CD4-positive, alpha-beta T cell (primary cell): ENCODE measurements at regions not wholly inside any gene's neighbourhood (a gene's known extent, or its start where the extent isn't known, plus 50 kb on each side); places are given as distances from the start of the nearest gene placed in this dataset.

Source experiments
- ATAC-seq: fragments of 200-7000 bp; cut with Tn5 transposase; one replicate; pipeline ENCODE4 v1.10.0; 2022; ENCODE audit warnings: mild to moderate bottlenecking; ENCODE audit not compliant: poor library complexity
- CTCF ChIA-PET: fragments of 350-600 bp; sonication (Branson Sonifier 250); formaldehyde crosslinking; loops from one replicate; lab custom pipeline; 2021; ENCODE audit warnings: antibody characterized with exemption, inconsistent platforms; lab: Charles Lee
- POLR2A ChIA-PET: fragments of 350-600 bp; sonication (Branson Sonifier 250); formaldehyde crosslinking; loops from one replicate; lab custom pipeline; 2021; ENCODE audit warnings: antibody characterized with exemption, inconsistent platforms; lab: Charles Lee
- DNase-seq, 14 experiments: peaks; one replicate each; pipeline ENCODE4 v3.0.0-alpha.2; 2013 to 2020; ENCODE audit warnings: mixed read lengths in 2 of 14
- H3K27ac ChIP-seq, 2 donors: one replicate each; pipeline versions ENCODE4 v1.5.1 to v1.7.0; 2013; ENCODE audit warnings: low read length in 2 of 2, low read depth in 1 of 2, mild to moderate bottlenecking in 1 of 2
- H3K27me3 ChIP-seq, 2 experiments: 1 replicate in 1 of 2; 2 replicates in 1 of 2; pipeline versions ENCODE4 v1.6.1 to v1.7.0; 2013; ENCODE audit warnings: low read length in 2 of 2, control low read depth in 1 of 2, mild to moderate bottlenecking in 1 of 2, moderate library complexity in 1 of 2; ENCODE audit not compliant: insufficient read depth in 2 of 2, control insufficient read depth in 1 of 2
- H3K36me3 ChIP-seq: one replicate; pipeline ENCODE4 v1.6.1; 2013; ENCODE audit warnings: low read length, control low read depth; ENCODE audit not compliant: insufficient read depth
- H3K4me1 ChIP-seq: one replicate; pipeline ENCODE4 v1.6.1; 2013; ENCODE audit warnings: low read length, control low read depth; ENCODE audit not compliant: insufficient read depth
- H3K4me3 ChIP-seq: one replicate; pipeline ENCODE4 v1.5.1; 2013; ENCODE audit warnings: mild to moderate bottlenecking, low read length, moderate library complexity
- H3K9me3 ChIP-seq, 2 experiments: 1 replicate in 1 of 2; 2 replicates in 1 of 2; pipeline versions ENCODE4 v1.6.1 to v1.7.0; 2013; ENCODE audit warnings: low read length in 2 of 2, mild to moderate bottlenecking in 2 of 2, control low read depth in 1 of 2, moderate library complexity in 1 of 2; ENCODE audit not compliant: control insufficient read depth in 1 of 2, insufficient read depth in 1 of 2
- H3K27ac Mint-ChIP-seq: one replicate; pipeline ENCODE4 v1.8.0; 2020; ENCODE audit warnings: mixed read lengths
- H3K27me3 Mint-ChIP-seq: one replicate; pipeline ENCODE4 v1.8.0; 2021; ENCODE audit warnings: mixed read lengths
- H3K36me3 Mint-ChIP-seq: one replicate; pipeline ENCODE4 v1.8.0; 2021; ENCODE audit warnings: low read depth, mixed read lengths
- H3K4me1 Mint-ChIP-seq: one replicate; pipeline ENCODE4 v1.8.0; 2021; ENCODE audit warnings: low read depth, mixed read lengths
- H3K4me3 Mint-ChIP-seq: one replicate; pipeline ENCODE4 v1.8.0; 2020; ENCODE audit warnings: mild to moderate bottlenecking, mixed read lengths
- H3K9me3 Mint-ChIP-seq: one replicate; pipeline ENCODE4 v1.8.0; 2020; ENCODE audit warnings: mixed read lengths
- CTCF ChIP-seq: fragments of 200-600 bp; IDR thresholded peaks from one replicate; pipeline ENCODE4 v1.8.0; 2022; ENCODE audit warnings: antibody characterized with exemption, mild to moderate bottlenecking
- intact Hi-C, 2 experiments: fragments of 100-400 bp; cut with DNase I in 1 of 2; cut with micrococcal nuclease in 1 of 2; formaldehyde crosslinking; loops; one replicate each; pipeline versions ENCODE4 v1.15.1 to v1.9.0; 2023 to 2025; cut with DNase I, micrococcal nuclease

- no peaks in the 10 kb centered on the region for H3K4me1 ChIP-seq
- DNase-seq (no peak), ATAC-seq (no peak)
- Mint-ChIP-seq H3K4me1 (no peaks in the 10 kb centered on the region), H3K27me3 (no peaks in the 10 kb centered on the region), H3K36me3 (no peaks in the 10 kb centered on the region), H3K4me3 (no peak overlapping the region), H3K27ac (no peak overlapping the region), H3K9me3 (no peaks in the 10 kb centered on the region)
- H3K36me3 ChIP-seq, result no peaks in the 10 kb centered on the region
- TF ChIP-seq CTCF, result no peak
- ChIA-PET CTCF (no interaction called here), POLR2A (no interaction called here)
- H3K9me3 ChIP-seq, result no peaks in the 10 kb centered on the region
- H3K27me3 ChIP-seq, result no peaks in the 10 kb centered on the region
- no peak overlapping the region for H3K4me3 ChIP-seq
- H3K27ac ChIP-seq, result no peak overlapping the region
- intact Hi-C loops, result no loop called here
These were observed 537.5 kb downstream of the BCOR start for GRCh38 chrX:39560271-39560670.

- DNase-seq, result no peak
- no peak overlapping the region for H3K27ac Mint-ChIP-seq
- Histone ChIP-seq H3K9me3 (no peaks in the 10 kb centered on the region), H3K4me3 (no peak overlapping the region), H3K27ac (no peak overlapping the region), H3K36me3 (no peaks in the 10 kb centered on the region), H3K27me3 (no peaks in the 10 kb centered on the region), H3K4me1 (no peaks in the 10 kb centered on the region)
- no peaks in the 10 kb centered on the region for H3K36me3 Mint-ChIP-seq
- ChIA-PET CTCF (no interaction called here), POLR2A (no interaction called here)
- H3K4me3 Mint-ChIP-seq, result no peak overlapping the region
- no peak for ATAC-seq
- no peaks in the 10 kb centered on the region for H3K9me3 Mint-ChIP-seq
- no peaks in the 10 kb centered on the region for H3K4me1 Mint-ChIP-seq
- intact Hi-C loops, result no loop called here
- TF ChIP-seq CTCF, result no peak
- no peaks in the 10 kb centered on the region for H3K27me3 Mint-ChIP-seq
These were observed 534.6 kb downstream of the BCOR start for GRCh38 chrX:39563178-39563577.

GRCh38 chrX:39564751-39565150 is 533.0 kb downstream of the BCOR start:
- Mint-ChIP-seq H3K36me3 (no peaks in the 10 kb centered on the region), H3K9me3 (no peaks in the 10 kb centered on the region), H3K27ac (no peak overlapping the region), H3K4me3 (no peak overlapping the region), H3K4me1 (no peaks in the 10 kb centered on the region), H3K27me3 (no peaks in the 10 kb centered on the region)
- Histone ChIP-seq H3K27ac (no peak overlapping the region), H3K4me3 (no peak overlapping the region), H3K36me3 (no peaks in the 10 kb centered on the region), H3K9me3 (no peaks in the 10 kb centered on the region), H3K4me1 (no peaks in the 10 kb centered on the region), H3K27me3 (no peaks in the 10 kb centered on the region)
- DNase-seq (no peak), ATAC-seq (no peak)
- TF ChIP-seq CTCF, result no peak
- ChIA-PET CTCF (no interaction called here), POLR2A (no interaction called here)
- intact Hi-C loops, result no loop called here
